ENCODE measurements at regions not wholly inside any gene's neighbourhood (a gene's known extent, or its start where the extent isn't known, plus 50 kb on each side); places are given as distances from the start of the nearest gene placed in this dataset.

GRCh38 chr4:63325140-63325539, 1084.1 kb downstream of the TECRL start:
- TF ChIP-seq CTCF (IDR thresholded peaks at IDR 0.05) (no peak), POLR2AphosphoS5 (IDR thresholded peaks at IDR 0.05) (no peak)

Data from prostate gland (tissue), 2 donors.